Hepatocyte (in vitro differentiated cells): ENCODE measurements at regions not wholly inside any gene's neighbourhood (a gene's known extent, or its start where the extent isn't known, plus 50 kb on each side); places are given as distances from the start of the nearest gene placed in this dataset.

ENCODE experiments used
- DNase-seq: peaks from one replicate; pipeline ENCODE4 v3.0.0-alpha.2; 2016; ENCODE audit warnings: low spot score
- H2AFZ ChIP-seq: fragments of 200-600 bp; sonication (generic); 2 replicates; pipeline ENCODE4 v1.6.0; 2016; ENCODE audit warnings: antibody characterized with exemption, mild to moderate bottlenecking
- H3K27ac ChIP-seq: fragments of 200-600 bp; sonication (generic); 2 replicates; pipeline ENCODE4 v1.5.1; 2016; ENCODE audit warnings: mild to moderate bottlenecking
- H3K27me3 ChIP-seq: fragments of 200-600 bp; sonication (generic); 2 replicates; pipeline ENCODE4 v1.6.1; 2016
- H3K36me3 ChIP-seq: fragments of 200-600 bp; sonication (generic); replicated peaks from 2 replicates; pipeline ENCODE4 v1.5.1; 2016; ENCODE audit warnings: low read depth; ENCODE audit not compliant: insufficient read depth
- H3K4me1 ChIP-seq: fragments of 200-600 bp; sonication (generic); 2 replicates; pipeline ENCODE4 v1.5.1; 2016; ENCODE audit warnings: mild to moderate bottlenecking, moderate library complexity; ENCODE audit not compliant: insufficient read depth
- H3K4me2 ChIP-seq: fragments of 200-600 bp; sonication (generic); 2 replicates; pipeline ENCODE4 v1.6.0; 2016
- H3K4me3 ChIP-seq: fragments of 200-600 bp; sonication (generic); 2 replicates; pipeline ENCODE4 v1.5.1; 2016; ENCODE audit warnings: mild to moderate bottlenecking
- H3K79me2 ChIP-seq: fragments of 200-600 bp; sonication (generic); 2 replicates; pipeline ENCODE4 v1.6.0; 2017; ENCODE audit warnings: mild to moderate bottlenecking
- H3K9me2 ChIP-seq: fragments of 200-600 bp; sonication (generic); replicated peaks from 2 replicates; pipeline ENCODE4 v1.6.0; 2017; ENCODE audit warnings: mild to moderate bottlenecking; ENCODE audit not compliant: insufficient read depth
- H3K9me3 ChIP-seq: fragments of 200-600 bp; sonication (generic); 2 replicates; pipeline ENCODE4 v1.5.1; 2016; ENCODE audit warnings: low read depth, mild to moderate bottlenecking
- H4K20me1 ChIP-seq: fragments of 200-600 bp; sonication (generic); 2 replicates; pipeline ENCODE4 v1.6.0; 2016; ENCODE audit warnings: mild to moderate bottlenecking; ENCODE audit not compliant: insufficient read depth, poor library complexity, severe bottlenecking
- CTCF ChIP-seq: fragments of 200-600 bp; sonication (generic); IDR thresholded peaks from 2 replicates; pipeline ENCODE4 v1.5.1; 2016; ENCODE audit warnings: antibody characterized with exemption, mild to moderate bottlenecking; ENCODE audit not compliant: poor library complexity
- EZH2 ChIP-seq: fragments of 200-600 bp; sonication (generic); IDR thresholded peaks from 2 replicates; pipeline ENCODE4 v1.6.1; 2016; ENCODE audit warnings: antibody characterized with exemption, mild to moderate bottlenecking, borderline replicate concordance
- EZH2phosphoT487 ChIP-seq: fragments of 200-600 bp; sonication (generic); IDR thresholded peaks from one replicate; pipeline ENCODE4 v1.6.1; 2018; ENCODE audit warnings: antibody characterized with exemption, mild to moderate bottlenecking, low read depth, moderate library complexity; ENCODE audit not compliant: unreplicated experiment, severe bottlenecking
- WGBS: methylation state at CpG from one replicate; pipeline ENCODE4 v1.1.6; 2016; ENCODE audit warnings: low lambda C conversion rate; ENCODE audit errors: missing lambda C conversion rate; 5-methylcytosine and 5-hydroxymethylcytosine counted together

- Histone ChIP-seq H3K4me1 (peaks cover 11% of the 10 kb centered on the region), H3K79me2 (no peaks in the 10 kb centered on the region), H2AFZ (no peak overlapping the region), H4K20me1 (no peaks in the 10 kb centered on the region), H3K27ac (peak overlapping the region; percentile 1), H3K9me3 (no peaks in the 10 kb centered on the region), H3K4me3 (no peak overlapping the region), H3K36me3 (no peaks in the 10 kb centered on the region), H3K9me2 (no peaks in the 10 kb centered on the region), H3K4me2 (peak overlapping the region; percentile 20), H3K27me3 (no peaks in the 10 kb centered on the region)
- WGBS: 48% methylated on average over 6 of the region's 6 CpGs
- TF ChIP-seq EZH2phosphoT487 (no peak), CTCF (no peak), EZH2 (no peak)
- DNase-seq: peak; percentile 39
Measured at GRCh38 chr7:35988818-35989217, 164.2 kb upstream of the EEPD1 start.

GRCh38 chr7:35991511-35992232, 161.4 kb upstream of the EEPD1 start:
- H3K79me2 ChIP-seq: no peaks in the 10 kb centered on the region
- TF ChIP-seq EZH2phosphoT487 (no peak), CTCF (no peak), EZH2 (no peak)
- no peaks in the 10 kb centered on the region for H3K9me2 ChIP-seq
- 72% methylated on average over 6 of the region's 6 CpGs for WGBS
- H3K36me3 ChIP-seq: no peaks in the 10 kb centered on the region
- peaks cover 11% of the 10 kb centered on the region for H3K4me1 ChIP-seq
- H3K4me3 ChIP-seq: no peak overlapping the region
- no peaks in the 10 kb centered on the region for H3K27me3 ChIP-seq
- H3K27ac ChIP-seq: no peak overlapping the region
- no peaks in the 10 kb centered on the region for H3K9me3 ChIP-seq
- H3K4me2 ChIP-seq: no peak overlapping the region
- H4K20me1 ChIP-seq: no peaks in the 10 kb centered on the region
- DNase-seq: no peak
- no peak overlapping the region for H2AFZ ChIP-seq

- Histone ChIP-seq H3K79me2 (no peaks in the 10 kb centered on the region), H3K9me3 (no peaks in the 10 kb centered on the region), H3K4me1 (peaks cover 11% of the 10 kb centered on the region), H4K20me1 (no peaks in the 10 kb centered on the region), H3K9me2 (no peaks in the 10 kb centered on the region), H3K27me3 (no peaks in the 10 kb centered on the region), H3K4me2 (no peak overlapping the region), H2AFZ (no peak overlapping the region), H3K27ac (no peak overlapping the region), H3K4me3 (no peak overlapping the region), H3K36me3 (no peaks in the 10 kb centered on the region)
- WGBS: 100% methylated on average over 1 of the region's 1 CpG
- no peak for DNase-seq
- TF ChIP-seq EZH2: no peak
- no peak for TF ChIP-seq CTCF
- no peak for TF ChIP-seq EZH2phosphoT487
Measured at GRCh38 chr7:35992436-35992835, 160.6 kb upstream of the EEPD1 start.
